ENCODE measurements at regions not wholly inside any gene's neighbourhood (a gene's known extent, or its start where the extent isn't known, plus 50 kb on each side); places are given as distances from the start of the nearest gene placed in this dataset.
"Not testable (repeated sequence)": the region's sequence is repeated elsewhere in the genome, so short reads cannot be mapped to it uniquely, and the experiment has no call there.

DNA sequence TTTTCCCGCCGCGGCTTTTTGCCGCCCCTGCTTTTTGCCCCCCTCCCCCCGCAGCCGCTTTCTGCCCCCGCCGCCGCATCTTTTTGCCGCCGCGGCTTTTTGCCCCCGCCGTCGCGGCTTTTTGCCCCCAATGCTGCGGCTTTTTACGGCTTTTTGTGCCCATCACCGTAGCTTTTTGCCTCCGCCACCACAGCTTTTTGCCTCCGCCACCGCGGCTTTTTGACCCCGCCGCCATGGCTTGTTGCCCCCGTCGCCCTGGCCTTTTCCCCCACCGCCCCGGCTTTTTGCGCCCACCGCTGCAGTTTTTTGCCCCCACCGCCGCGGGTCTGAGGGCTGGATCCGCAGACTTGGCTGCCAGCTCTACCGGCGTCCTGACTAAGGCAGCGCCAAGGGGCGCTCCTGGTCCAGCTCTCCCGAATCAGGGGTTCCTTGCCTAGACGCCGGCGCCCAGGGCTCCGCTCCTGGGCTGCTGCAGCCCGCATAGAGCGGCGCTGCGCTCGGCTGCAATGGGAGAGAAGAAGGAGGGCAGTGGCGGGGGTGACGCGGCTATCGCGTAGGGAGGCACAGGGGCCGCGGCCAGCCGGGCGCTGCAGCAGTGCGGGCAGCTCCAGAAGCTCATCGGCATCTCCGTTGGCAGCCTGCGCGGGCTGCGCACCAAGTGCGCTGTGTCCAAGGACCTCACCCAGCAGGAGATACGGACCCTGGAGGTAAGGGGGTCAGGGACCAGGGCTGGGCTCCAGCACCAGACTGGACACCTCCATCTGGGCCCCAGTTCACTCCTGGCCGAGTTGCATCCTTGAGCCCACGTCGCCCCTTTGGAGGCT, 2751.6 kb downstream of the RPIA start:
- TF ChIP-seq ZNF391 (tag by site-specific recombination; IDR thresholded peaks at IDR 0.05; ENCODE audit: borderline replicate concordance, low read depth); PRDM1 (tag by site-specific recombination; IDR thresholded peaks at IDR 0.05); BCL11A (tag by site-specific recombination; IDR thresholded peaks at IDR 0.05; ENCODE audit: low read depth): not testable (repeated sequence)
- TF ChIP-seq, protein P1, sequence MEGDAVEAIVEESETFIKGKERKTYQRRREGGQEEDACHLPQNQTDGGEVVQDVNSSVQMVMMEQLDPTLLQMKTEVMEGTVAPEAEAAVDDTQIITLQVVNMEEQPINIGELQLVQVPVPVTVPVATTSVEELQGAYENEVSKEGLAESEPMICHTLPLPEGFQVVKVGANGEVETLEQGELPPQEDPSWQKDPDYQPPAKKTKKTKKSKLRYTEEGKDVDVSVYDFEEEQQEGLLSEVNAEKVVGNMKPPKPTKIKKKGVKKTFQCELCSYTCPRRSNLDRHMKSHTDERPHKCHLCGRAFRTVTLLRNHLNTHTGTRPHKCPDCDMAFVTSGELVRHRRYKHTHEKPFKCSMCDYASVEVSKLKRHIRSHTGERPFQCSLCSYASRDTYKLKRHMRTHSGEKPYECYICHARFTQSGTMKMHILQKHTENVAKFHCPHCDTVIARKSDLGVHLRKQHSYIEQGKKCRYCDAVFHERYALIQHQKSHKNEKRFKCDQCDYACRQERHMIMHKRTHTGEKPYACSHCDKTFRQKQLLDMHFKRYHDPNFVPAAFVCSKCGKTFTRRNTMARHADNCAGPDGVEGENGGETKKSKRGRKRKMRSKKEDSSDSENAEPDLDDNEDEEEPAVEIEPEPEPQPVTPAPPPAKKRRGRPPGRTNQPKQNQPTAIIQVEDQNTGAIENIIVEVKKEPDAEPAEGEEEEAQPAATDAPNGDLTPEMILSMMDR (tag by site-specific recombination; IDR thresholded peaks at IDR 0.05), result not testable (repeated sequence)
- TF ChIP-seq, protein P2, sequence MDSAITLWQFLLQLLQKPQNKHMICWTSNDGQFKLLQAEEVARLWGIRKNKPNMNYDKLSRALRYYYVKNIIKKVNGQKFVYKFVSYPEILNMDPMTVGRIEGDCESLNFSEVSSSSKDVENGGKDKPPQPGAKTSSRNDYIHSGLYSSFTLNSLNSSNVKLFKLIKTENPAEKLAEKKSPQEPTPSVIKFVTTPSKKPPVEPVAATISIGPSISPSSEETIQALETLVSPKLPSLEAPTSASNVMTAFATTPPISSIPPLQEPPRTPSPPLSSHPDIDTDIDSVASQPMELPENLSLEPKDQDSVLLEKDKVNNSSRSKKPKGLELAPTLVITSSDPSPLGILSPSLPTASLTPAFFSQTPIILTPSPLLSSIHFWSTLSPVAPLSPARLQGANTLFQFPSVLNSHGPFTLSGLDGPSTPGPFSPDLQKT (IDR thresholded peaks at IDR 0.05; ENCODE audit: borderline replicate concordance, low read depth, low read length), result not testable (repeated sequence)
